Caco-2 (cell line): ENCODE measurements at regions not wholly inside any gene's neighbourhood (a gene's known extent, or its start where the extent isn't known, plus 50 kb on each side); places are given as distances from the start of the nearest gene placed in this dataset.

Source experiments
- BruUV-seq: library from RNA; stranded (reverse); fragments of 400-500 nt; replicated peaks from 2 replicates; lab custom pipeline; 2021; lab: Mats Ljungman, UMichigan
- CTCF ChIA-PET: fragments of 300-600 bp; sonication (Branson Sonifier 250); formaldehyde crosslinking; loops from one replicate; lab custom pipeline; 2022; ENCODE audit warnings: antibody characterized with exemption; lab: Charles Lee
- POLR2A ChIA-PET: fragments of 300-600 bp; sonication (Branson Sonifier 250); formaldehyde crosslinking; loops from one replicate; lab custom pipeline; 2022; ENCODE audit warnings: antibody characterized with exemption; lab: Charles Lee
- DNase-seq, 2 experiments: peaks; one replicate each; pipeline versions ENCODE4 v3.0.0 to v3.0.0-alpha.2; 2020 to 2022
- H3K27me3 ChIP-seq: replicated peaks from 2 replicates; pipeline ENCODE4 v1.6.0; 2011; ENCODE audit warnings: low read length; ENCODE audit not compliant: control insufficient read depth, insufficient read depth
- H3K36me3 ChIP-seq: 2 replicates; pipeline ENCODE4 v1.5.1; 2011; ENCODE audit warnings: low read length; ENCODE audit not compliant: control insufficient read depth, insufficient read depth
- H3K4me1 ChIP-seq: fragments of 250-450 bp; sonication (Bioruptor Pico); 2 replicates; pipeline ENCODE4 v1.5.1; 2020; ENCODE audit warnings: mild to moderate bottlenecking
- H3K4me3 ChIP-seq: 2 replicates; pipeline ENCODE4 v1.5.1; 2011; ENCODE audit warnings: low read depth, mild to moderate bottlenecking, control low read depth, low read length
- H3K9me3 ChIP-seq: fragments of 250-450 bp; sonication (Bioruptor Pico); 2 replicates; pipeline ENCODE4 v1.5.1; 2020; ENCODE audit warnings: mild to moderate bottlenecking, moderate library complexity
- H3K27ac Mint-ChIP-seq: one replicate; pipeline ENCODE4 v1.8.0; 2022; ENCODE audit warnings: mixed read lengths; ENCODE audit not compliant: unreplicated experiment
- H3K27me3 Mint-ChIP-seq: one replicate; pipeline ENCODE4 v1.8.0; 2022; ENCODE audit warnings: mixed read lengths; ENCODE audit not compliant: insufficient read depth, unreplicated experiment
- H3K36me3 Mint-ChIP-seq: one replicate; pipeline ENCODE4 v1.8.0; 2022; ENCODE audit warnings: mild to moderate bottlenecking, mixed read lengths; ENCODE audit not compliant: insufficient read depth, unreplicated experiment
- H3K4me1 Mint-ChIP-seq: one replicate; pipeline ENCODE4 v1.8.0; 2022; ENCODE audit warnings: low read depth, mixed read lengths; ENCODE audit not compliant: unreplicated experiment
- H3K4me3 Mint-ChIP-seq: one replicate; pipeline ENCODE4 v1.8.0; 2022; ENCODE audit warnings: mild to moderate bottlenecking, moderate library complexity, mixed read lengths; ENCODE audit not compliant: unreplicated experiment
- H3K9me3 Mint-ChIP-seq: one replicate; pipeline ENCODE4 v1.8.0; 2022; ENCODE audit warnings: mixed read lengths; ENCODE audit not compliant: unreplicated experiment
- intact Hi-C: fragments of 100-400 bp; cut with micrococcal nuclease; formaldehyde crosslinking; loops from one replicate; pipeline ENCODE4 v1.10.0; 2022; ENCODE audit not compliant: unreplicated experiment
- TF ChIP-seq, protein P1 (sequence below), 2 experiments: fragments of 200-600 bp in 1 of 2; IDR thresholded peaks; 1 replicate in 1 of 2; 2 replicates in 1 of 2; pipeline versions ENCODE4 v1.5.1 to v1.8.0; 2011 to 2022; ENCODE audit warnings: antibody characterized with exemption in 1 of 2, control low read depth in 1 of 2, inconsistent platforms in 1 of 2, low read depth in 1 of 2, low read length in 1 of 2, mild to moderate bottlenecking in 1 of 2, moderate library complexity in 1 of 2; ENCODE audit not compliant: insufficient read depth in 1 of 2, severe bottlenecking in 1 of 2, unreplicated experiment in 1 of 2

DNA sequence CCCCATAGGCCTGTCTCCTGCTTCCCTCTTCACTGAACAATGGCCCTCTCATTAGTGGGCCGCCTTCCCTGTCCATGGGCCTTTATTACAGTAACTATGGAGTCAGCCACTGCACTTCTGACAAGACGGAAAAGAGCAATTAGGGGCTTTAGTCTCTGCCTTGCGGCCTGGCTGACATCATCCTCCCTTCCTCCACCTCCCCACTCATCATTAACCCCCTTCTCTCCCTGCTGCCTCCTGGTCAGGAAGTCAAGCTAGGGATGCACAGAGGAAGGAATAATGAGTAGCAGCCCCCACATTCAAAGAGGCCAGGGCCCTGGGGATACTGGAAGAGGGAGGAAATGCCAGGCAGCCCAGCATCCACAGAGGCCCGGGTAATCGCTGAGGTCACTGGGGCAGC, 101.6 kb upstream of the PLXNA4 start:
- Mint-ChIP-seq H3K9me3 (no peaks in the 10 kb centered on the region), H3K27ac (no peak overlapping the region), H3K4me1 (no peaks in the 10 kb centered on the region), H3K36me3 (no peaks in the 10 kb centered on the region), H3K27me3 (peaks cover 24% of the 10 kb centered on the region), H3K4me3 (no peak overlapping the region)
- no peaks in the 10 kb centered on the region for H3K4me1 ChIP-seq
- no TSS peak for BruUV-seq
- DNase-seq, result no peak
- TF ChIP-seq, protein P1, sequence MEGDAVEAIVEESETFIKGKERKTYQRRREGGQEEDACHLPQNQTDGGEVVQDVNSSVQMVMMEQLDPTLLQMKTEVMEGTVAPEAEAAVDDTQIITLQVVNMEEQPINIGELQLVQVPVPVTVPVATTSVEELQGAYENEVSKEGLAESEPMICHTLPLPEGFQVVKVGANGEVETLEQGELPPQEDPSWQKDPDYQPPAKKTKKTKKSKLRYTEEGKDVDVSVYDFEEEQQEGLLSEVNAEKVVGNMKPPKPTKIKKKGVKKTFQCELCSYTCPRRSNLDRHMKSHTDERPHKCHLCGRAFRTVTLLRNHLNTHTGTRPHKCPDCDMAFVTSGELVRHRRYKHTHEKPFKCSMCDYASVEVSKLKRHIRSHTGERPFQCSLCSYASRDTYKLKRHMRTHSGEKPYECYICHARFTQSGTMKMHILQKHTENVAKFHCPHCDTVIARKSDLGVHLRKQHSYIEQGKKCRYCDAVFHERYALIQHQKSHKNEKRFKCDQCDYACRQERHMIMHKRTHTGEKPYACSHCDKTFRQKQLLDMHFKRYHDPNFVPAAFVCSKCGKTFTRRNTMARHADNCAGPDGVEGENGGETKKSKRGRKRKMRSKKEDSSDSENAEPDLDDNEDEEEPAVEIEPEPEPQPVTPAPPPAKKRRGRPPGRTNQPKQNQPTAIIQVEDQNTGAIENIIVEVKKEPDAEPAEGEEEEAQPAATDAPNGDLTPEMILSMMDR (IDR thresholded peaks at IDR 0.05; ENCODE audit: insufficient read depth in 1 of 2, low read depth in 1 of 2, low read length in 1 of 2, severe bottlenecking in 1 of 2, unreplicated experiment in 1 of 2), result no peak
- H3K36me3 ChIP-seq, result no peaks in the 10 kb centered on the region
- no peaks in the 10 kb centered on the region for H3K27me3 ChIP-seq
- POLR2A ChIA-PET, result no interaction called here
- CTCF ChIA-PET, result no interaction called here
- H3K4me3 ChIP-seq, result no peak overlapping the region
- no peaks in the 10 kb centered on the region for H3K9me3 ChIP-seq
- intact Hi-C loops, result no loop called here

DNA sequence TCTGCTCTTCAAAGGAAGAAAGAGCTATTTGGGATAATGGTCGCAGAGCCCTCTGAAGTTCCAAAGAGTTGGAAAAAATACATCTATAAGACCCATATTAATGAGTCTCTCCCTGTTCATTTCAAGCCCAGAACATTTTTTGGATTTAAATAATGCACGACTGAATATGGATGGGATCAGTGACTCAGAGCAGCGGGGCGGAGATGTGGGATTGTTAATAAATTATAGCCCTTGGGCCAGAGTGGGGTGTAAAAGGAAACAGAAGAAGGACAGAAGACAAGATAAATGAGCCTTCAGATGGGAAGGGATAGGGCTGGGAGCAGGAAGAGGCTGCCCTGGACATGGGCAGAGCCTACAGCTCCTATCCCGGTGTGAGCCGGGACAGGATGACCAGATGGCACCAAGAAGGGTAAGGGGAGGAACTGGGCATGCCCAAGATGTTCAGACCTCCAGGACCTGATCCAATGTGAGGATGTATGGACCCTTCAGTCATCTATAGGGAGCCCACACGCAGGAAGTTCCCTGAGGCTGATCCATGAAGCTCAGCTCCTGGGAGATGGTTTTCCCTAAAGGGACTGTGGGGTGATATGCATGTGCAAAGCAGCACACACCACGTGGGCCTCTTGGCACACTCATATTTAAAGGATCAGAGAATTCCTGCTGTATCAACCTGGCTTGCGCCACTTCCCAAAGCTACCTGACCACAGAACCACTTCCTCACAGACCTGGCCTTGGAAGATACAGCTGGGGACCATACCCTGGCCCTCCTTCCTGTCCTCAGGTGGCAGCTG, 96.1 kb upstream of the PLXNA4 start:
- no peak for DNase-seq
- no peaks in the 10 kb centered on the region for H3K9me3 Mint-ChIP-seq
- H3K27ac Mint-ChIP-seq, result no peak overlapping the region
- H3K36me3 ChIP-seq, result no peaks in the 10 kb centered on the region
- intact Hi-C loops, result no loop called here
- BruUV-seq, result no TSS peak
- ChIA-PET CTCF (no interaction called here), POLR2A (no interaction called here)
- no peaks in the 10 kb centered on the region for H3K27me3 ChIP-seq
- no peak overlapping the region for H3K4me3 Mint-ChIP-seq
- H3K27me3 Mint-ChIP-seq, result peaks cover 20% of the 10 kb centered on the region
- no peaks in the 10 kb centered on the region for H3K4me1 Mint-ChIP-seq
- H3K4me3 ChIP-seq, result no peak overlapping the region
- TF ChIP-seq, protein P1 (IDR thresholded peaks at IDR 0.05; ENCODE audit: insufficient read depth in 1 of 2, low read depth in 1 of 2, low read length in 1 of 2, severe bottlenecking in 1 of 2, unreplicated experiment in 1 of 2), result no peak
- H3K36me3 Mint-ChIP-seq, result no peaks in the 10 kb centered on the region
- H3K4me1 ChIP-seq, result no peaks in the 10 kb centered on the region
- no peaks in the 10 kb centered on the region for H3K9me3 ChIP-seq

DNA sequence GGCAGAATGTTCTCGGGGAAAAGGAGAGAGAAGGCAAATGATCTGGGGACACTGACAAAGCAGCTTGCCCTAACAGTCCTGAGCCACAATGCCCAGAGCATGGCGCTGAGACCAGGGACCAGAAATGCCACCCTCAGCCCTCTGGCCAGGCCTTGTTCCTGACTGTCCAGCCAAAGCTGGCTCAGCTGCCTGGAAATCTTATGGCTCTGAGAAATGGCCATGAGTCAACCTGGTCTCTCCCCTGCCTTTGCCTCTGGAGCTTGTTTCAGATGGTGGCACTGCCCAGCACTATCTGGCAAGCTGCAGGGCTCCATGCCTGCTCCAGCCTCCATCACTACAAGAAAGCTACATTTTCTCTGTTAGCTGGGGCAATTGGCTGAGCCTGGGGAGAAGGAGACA, 90.5 kb upstream of the PLXNA4 start:
- no TSS peak for BruUV-seq
- DNase-seq, result no peak
- ChIA-PET POLR2A (no interaction called here), CTCF (no interaction called here)
- no peaks in the 10 kb centered on the region for H3K36me3 ChIP-seq
- H3K27me3 ChIP-seq, result no peaks in the 10 kb centered on the region
- H3K9me3 ChIP-seq, result no peaks in the 10 kb centered on the region; the same call in 1 of the 2 replicates
- intact Hi-C loops, result no loop called here
- H3K4me1 Mint-ChIP-seq, result no peaks in the 10 kb centered on the region
- H3K9me3 Mint-ChIP-seq, result no peaks in the 10 kb centered on the region
- TF ChIP-seq, protein P1 (IDR thresholded peaks at IDR 0.05; ENCODE audit: insufficient read depth in 1 of 2, low read depth in 1 of 2, low read length in 1 of 2, severe bottlenecking in 1 of 2, unreplicated experiment in 1 of 2), result no peak
- no peak overlapping the region for H3K4me3 Mint-ChIP-seq
- H3K4me3 ChIP-seq, result no peak overlapping the region
- H3K4me1 ChIP-seq, result no peaks in the 10 kb centered on the region
- no peaks in the 10 kb centered on the region for H3K36me3 Mint-ChIP-seq
- H3K27ac Mint-ChIP-seq, result no peak overlapping the region
- peaks cover 11% of the 10 kb centered on the region for H3K27me3 Mint-ChIP-seq
